GM13977 (cell line): ENCODE measurements at regions not wholly inside any gene's neighbourhood (a gene's known extent, or its start where the extent isn't known, plus 50 kb on each side); places are given as distances from the start of the nearest gene placed in this dataset.

Experiments used
- DNase-seq: peaks from one replicate; pipeline ENCODE4 v3.0.0; 2012; ENCODE audit warnings: low spot score
- in situ Hi-C: fragments of 300-500 bp; cut with MboI; formaldehyde crosslinking; loops from one replicate; pipeline ENCODE4 v1.12.0; 2022; ENCODE audit warnings: low sequenced_read_pairs, low pct_unique_long_range_greater_than_20kb, mixed read lengths, inconsistent platforms; ENCODE audit not compliant: unreplicated experiment
- TF ChIP-seq, protein P1 (sequence below): IDR thresholded peaks from 2 replicates; pipeline ENCODE4 v1.5.1; 2012; ENCODE audit warnings: mild to moderate bottlenecking, control low read depth; ENCODE audit not compliant: insufficient read depth; ENCODE audit errors: extremely low read depth, missing control alignments

DNA sequence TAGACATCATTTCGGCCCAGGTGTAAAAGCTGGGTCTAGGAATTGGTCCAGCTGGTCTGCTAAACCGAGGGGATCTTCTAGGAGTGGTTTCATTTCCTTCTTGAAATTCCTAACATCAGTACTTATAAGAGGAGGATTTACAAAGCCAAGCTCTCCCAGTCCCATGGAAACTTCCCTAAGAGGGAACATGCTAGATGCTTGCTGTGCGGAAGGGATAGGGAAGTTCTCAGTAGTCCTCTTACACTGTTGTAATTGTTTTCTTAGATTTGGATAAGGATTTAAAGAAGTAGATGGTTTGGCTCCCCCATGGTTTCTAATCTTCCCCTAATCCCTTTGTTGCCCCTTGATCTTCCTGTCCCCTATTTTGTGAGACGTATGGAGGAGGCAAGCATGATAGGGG lies 89.7 kb upstream of the XCR1 start:
- in situ Hi-C loops, result no loop called here
- TF ChIP-seq, protein P1, sequence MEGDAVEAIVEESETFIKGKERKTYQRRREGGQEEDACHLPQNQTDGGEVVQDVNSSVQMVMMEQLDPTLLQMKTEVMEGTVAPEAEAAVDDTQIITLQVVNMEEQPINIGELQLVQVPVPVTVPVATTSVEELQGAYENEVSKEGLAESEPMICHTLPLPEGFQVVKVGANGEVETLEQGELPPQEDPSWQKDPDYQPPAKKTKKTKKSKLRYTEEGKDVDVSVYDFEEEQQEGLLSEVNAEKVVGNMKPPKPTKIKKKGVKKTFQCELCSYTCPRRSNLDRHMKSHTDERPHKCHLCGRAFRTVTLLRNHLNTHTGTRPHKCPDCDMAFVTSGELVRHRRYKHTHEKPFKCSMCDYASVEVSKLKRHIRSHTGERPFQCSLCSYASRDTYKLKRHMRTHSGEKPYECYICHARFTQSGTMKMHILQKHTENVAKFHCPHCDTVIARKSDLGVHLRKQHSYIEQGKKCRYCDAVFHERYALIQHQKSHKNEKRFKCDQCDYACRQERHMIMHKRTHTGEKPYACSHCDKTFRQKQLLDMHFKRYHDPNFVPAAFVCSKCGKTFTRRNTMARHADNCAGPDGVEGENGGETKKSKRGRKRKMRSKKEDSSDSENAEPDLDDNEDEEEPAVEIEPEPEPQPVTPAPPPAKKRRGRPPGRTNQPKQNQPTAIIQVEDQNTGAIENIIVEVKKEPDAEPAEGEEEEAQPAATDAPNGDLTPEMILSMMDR, result no peak

DNA sequence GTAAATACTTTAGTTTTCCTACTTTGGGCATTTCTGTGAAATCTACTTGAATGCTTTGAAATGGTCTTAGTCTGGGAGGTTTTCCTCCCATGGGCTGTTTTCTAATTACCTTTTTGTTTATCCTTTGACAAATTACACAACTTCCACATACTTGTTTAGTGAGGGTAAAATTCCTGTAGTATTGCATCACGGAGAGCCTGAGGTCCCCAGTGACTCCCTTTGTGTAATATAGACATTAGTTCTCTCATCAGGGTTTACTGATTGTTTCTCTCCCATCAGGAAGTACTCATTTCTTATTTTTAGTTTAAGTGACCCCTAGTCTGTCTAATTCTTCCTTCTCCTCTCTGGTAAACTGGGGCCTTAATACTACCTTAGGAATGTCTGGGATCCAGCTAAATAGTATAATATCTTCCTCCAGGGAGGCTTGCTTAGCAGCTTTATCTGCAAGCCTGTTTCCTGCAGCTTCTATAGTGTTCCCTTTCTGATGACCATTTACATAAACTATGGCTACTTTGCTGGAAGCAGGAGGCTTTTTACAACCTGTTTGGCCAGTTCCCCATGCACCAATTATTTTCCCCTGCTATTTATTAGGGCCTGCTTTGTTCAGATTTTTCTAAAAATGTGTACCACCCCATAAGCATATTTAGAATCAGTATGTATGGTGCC lies 87.2 kb upstream of the XCR1 start:
- in situ Hi-C loops, result no loop called here
- TF ChIP-seq, protein P1, result no peak
- DNase-seq, result no peak

More for the DNA sequence above, 89.7 kb upstream of the XCR1 start:
- DNase-seq, result no peak

DNA sequence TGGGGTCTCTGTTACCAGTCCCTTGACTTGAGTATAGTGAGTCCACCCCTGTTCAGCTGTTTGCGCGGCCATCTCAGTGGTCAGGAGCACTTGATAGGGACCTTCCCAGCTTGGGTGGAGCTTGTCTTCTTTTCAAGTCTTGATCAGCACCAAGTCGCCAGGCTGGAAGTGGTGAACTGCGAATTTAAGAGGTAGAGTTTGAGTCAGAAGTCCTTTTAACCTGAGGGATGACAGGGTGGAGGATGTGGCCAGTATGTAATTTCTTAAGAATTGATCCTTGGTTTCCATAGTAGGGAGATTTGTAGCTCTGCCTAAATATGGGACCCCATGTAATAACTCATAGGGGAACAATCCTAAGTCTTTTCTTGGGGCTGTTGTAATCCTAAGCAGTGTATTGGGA lies 86.3 kb upstream of the XCR1 start:
- TF ChIP-seq, protein P1, result no peak
- DNase-seq, result no peak

DNA sequence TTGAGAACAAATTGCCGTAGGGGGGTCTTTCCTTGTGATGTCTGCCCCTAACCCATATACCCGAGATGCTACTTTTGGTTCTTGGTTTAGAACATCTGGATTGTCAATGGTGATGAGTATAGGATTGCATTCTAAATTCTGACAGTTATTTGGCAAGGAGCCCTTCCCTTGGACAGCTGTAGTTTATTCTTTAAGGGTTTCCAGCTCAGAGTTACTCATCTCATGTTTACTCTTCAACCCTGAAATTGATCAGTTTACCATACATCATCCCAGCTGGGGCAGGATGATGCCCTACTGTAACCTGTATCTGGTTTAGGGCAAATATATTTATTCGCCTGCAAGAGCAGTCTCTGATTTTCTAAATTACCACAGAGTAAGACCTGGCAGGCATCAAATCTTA lies 85.7 kb upstream of the XCR1 start:
- TF ChIP-seq, protein P1, result no peak
- DNase-seq, result no peak
- in situ Hi-C loops, result no loop called here

More for the DNA sequence above, 86.3 kb upstream of the XCR1 start:
- in situ Hi-C loops, result no loop called here

DNA sequence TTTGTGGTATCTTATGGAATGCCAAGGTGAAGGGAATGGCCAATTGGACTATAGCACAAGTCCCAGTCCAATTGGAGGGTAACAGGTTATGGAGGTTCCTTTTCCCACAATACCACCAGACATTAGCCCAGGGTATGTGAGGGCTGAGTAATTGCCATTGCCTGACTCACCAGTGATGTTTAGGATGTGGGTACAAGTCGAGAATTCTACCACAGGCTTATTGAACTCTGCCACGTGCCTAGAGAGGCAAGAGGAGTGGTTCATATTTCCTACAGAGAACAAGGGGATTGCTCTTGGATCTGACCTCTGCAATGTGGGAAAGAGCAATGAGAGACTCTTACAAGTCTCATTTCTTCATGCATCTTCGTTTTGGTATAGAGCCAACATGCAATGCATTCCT lies 85.0 kb upstream of the XCR1 start:
- TF ChIP-seq, protein P1, result no peak
- DNase-seq, result no peak
- in situ Hi-C loops, result no loop called here

DNA sequence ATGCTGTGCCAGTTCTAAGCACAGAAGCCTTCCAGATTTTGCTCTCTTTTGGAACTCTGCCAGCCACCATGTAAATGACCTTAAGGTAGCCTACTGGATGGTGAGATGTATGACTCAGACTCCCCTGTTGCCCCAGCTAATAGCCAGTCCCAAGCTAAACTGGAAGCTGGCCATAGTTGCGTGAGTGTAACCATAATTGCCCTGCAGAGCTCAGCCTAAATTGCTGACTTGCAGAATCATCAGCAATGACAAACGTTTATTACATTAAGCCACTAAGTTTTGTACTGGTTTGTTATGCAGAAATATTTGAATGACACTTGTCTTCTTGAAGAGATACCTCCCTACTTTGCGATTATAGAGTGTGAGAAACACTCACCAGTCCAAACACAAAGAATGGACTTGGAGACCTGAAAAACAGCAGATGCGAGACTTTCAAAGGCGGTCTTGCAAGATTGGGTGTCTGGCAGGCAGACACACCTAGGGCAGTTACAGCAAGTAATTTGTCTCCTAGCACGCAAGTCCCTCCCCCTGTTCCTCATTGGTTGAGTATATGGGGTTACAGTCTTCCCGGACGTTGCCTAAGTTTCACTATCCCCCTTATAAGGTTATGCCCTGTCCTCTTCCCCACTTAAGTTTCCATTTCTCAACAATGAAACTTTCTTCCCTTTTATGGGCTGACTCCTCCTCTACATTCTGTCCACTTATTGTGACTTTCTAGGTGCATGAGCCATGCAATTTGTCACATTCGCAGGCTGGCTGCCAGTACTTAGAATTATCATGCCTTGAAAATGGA lies 83.6 kb upstream of the XCR1 start:
- in situ Hi-C loops, result no loop called here
- DNase-seq, result no peak

More for the DNA sequence above, 83.6 kb upstream of the XCR1 start:
- TF ChIP-seq, protein P1, result no peak
